ENCODE measurements at regions not wholly inside any gene's neighbourhood (a gene's known extent, or its start where the extent isn't known, plus 50 kb on each side); places are given as distances from the start of the nearest gene placed in this dataset.

DNA sequence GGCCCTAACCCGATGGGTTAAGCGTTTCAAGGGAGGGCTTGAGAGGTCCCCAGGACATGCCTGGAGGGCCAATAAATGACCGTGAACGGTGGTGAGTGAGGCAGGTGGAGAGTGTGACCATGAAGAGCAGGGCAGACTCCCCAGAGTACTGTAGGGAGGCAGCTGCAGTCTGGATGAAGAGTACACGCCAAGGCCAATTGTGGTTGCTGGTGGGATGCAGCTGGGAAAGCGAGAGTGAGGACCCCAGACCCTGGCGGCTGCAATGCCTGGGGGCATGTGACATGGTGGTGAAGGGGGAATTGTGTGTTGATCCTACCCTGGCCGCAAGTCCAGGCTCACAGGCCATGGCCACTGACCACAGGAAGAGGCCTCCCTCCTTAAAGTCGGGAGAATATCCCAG lies 62.9 kb downstream of the TMEM235 start:
- TF ChIP-seq CTCF (IDR thresholded peaks at IDR 0.05; ENCODE audit: insufficient read depth, low read depth, low read length) = no peak
- no peak for TF ChIP-seq EZH2 (IDR thresholded peaks at IDR 0.05; ENCODE audit: insufficient read depth, low read length)
